H1 (cell line): ENCODE measurements at regions not wholly inside any gene's neighbourhood (a gene's known extent, or its start where the extent isn't known, plus 50 kb on each side); places are given as distances from the start of the nearest gene placed in this dataset.
A peak's percentile ranks its signal among the peaks of the same experiment; 100 is the strongest.

Experiments used
- JUND ChIP-seq: IDR thresholded peaks from 2 replicates; pipeline ENCODE4 v1.6.1; 2011; ENCODE audit warnings: mild to moderate bottlenecking, improper control_type of control experiment, low read length
- MAFK ChIP-seq: IDR thresholded peaks from 2 replicates; pipeline ENCODE4 v1.6.1; 2012; ENCODE audit warnings: low read depth, mild to moderate bottlenecking, improper control_type of control experiment, low read length
- SUZ12 ChIP-seq: fragments of 200-600 bp; sonication (generic); IDR thresholded peaks from 2 replicates; pipeline ENCODE4 v1.6.1; 2012; ENCODE audit warnings: mild to moderate bottlenecking, inconsistent platforms, low read length, moderate library complexity, mixed read lengths

DNA sequence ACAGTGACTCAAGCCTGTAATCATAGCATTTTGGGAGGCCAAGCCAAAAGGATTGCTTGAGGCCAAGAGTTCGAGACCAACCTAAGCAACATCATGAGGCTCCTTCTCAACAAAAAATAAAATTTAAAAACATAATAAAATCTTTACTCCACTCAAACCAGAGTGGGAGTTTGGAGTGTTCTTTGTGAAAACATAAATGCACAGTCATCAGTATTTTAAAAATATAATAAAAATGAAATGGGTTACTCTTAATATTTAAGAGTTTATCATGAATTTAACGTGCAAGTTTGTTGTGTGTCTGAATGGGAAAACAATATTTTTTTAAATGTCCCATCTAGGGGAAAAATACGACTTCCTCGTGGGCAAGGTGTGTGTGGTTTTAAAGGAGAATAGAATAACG lies 78.6 kb upstream of the STARD13 start (continued):
- TF ChIP-seq SUZ12: no peak
- TF ChIP-seq MAFK: peak; percentile 52; the same call in 1 of the 2 replicates
- no peak for TF ChIP-seq JUND
